Fibroblast of pulmonary artery (primary cell): ENCODE measurements at regions not wholly inside any gene's neighbourhood (a gene's known extent, or its start where the extent isn't known, plus 50 kb on each side); places are given as distances from the start of the nearest gene placed in this dataset.

Experiments
- DNase-seq: peaks from one replicate; pipeline ENCODE4 v3.0.0-alpha.2; 2010; ENCODE audit warnings: low read depth
- H3K4me3 ChIP-seq: replicated peaks from 2 replicates; pipeline ENCODE4 v1.5.1; 2011; ENCODE audit warnings: low read depth, mild to moderate bottlenecking, control low read depth, low read length, moderate library complexity
- TF ChIP-seq, protein P1 (sequence below): IDR thresholded peaks from 2 replicates; pipeline ENCODE4 v1.5.1; 2011; ENCODE audit warnings: mild to moderate bottlenecking, control low read depth, low read length, inconsistent platforms; ENCODE audit errors: missing control alignments

- DNase-seq = no peak
- TF ChIP-seq, protein P1, sequence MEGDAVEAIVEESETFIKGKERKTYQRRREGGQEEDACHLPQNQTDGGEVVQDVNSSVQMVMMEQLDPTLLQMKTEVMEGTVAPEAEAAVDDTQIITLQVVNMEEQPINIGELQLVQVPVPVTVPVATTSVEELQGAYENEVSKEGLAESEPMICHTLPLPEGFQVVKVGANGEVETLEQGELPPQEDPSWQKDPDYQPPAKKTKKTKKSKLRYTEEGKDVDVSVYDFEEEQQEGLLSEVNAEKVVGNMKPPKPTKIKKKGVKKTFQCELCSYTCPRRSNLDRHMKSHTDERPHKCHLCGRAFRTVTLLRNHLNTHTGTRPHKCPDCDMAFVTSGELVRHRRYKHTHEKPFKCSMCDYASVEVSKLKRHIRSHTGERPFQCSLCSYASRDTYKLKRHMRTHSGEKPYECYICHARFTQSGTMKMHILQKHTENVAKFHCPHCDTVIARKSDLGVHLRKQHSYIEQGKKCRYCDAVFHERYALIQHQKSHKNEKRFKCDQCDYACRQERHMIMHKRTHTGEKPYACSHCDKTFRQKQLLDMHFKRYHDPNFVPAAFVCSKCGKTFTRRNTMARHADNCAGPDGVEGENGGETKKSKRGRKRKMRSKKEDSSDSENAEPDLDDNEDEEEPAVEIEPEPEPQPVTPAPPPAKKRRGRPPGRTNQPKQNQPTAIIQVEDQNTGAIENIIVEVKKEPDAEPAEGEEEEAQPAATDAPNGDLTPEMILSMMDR = no peak
- H3K4me3 ChIP-seq = no peak overlapping the region
Measured at GRCh38 chr21:19724081-19724480, 1274.1 kb upstream of the NCAM2 start.

GRCh38 chr21:19731251-19731650, 1267.0 kb upstream of the NCAM2 start:
- TF ChIP-seq, protein P1 = no peak

DNA sequence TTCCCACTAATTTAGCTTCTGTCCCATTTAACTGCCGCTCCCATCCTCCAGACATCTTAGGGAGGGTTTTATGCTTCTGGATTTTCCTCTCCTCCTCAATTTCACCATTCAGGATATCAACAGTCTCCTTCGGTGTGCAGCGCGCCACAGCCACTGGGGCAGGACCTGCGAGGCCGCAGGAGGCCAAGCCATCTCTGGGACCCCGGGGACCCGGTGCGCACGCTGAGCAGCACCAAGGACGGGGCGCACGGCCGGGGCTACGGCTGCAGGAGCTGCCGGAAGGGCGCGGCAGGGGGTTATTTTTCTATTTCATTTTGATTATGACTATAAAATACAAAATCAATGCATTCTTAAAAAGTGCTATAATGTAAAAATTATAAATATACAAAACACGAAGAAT, 1238.4 kb upstream of the NCAM2 start:
- TF ChIP-seq, protein P1 = no peak
- no peak overlapping the region for H3K4me3 ChIP-seq
- DNase-seq = no peak

More at GRCh38 chr21:19731251-19731650, 1267.0 kb upstream of the NCAM2 start:
- no peak for DNase-seq
- no peak overlapping the region for H3K4me3 ChIP-seq

DNA sequence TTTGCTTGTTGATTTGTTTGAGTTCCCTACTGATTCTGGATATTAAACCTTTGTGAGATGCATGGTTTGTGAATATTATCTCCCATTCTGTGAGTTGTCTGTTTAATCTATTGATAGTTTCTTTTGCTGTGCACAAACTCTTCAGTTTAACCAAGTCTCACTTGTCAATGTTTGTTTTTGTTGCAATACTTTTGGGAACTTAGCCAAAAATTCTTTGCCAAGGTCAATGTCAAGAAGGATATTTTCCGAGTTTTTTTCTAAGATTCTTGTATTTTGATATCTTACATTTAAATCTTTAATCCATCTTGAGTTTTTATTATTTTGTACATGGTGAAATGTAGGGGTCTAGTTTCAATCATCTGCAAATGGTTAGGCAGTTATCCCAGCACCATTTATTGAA, 1230.7 kb upstream of the NCAM2 start:
- DNase-seq = peak; percentile 2
- TF ChIP-seq, protein P1 = no peak
- no peak overlapping the region for H3K4me3 ChIP-seq

DNA sequence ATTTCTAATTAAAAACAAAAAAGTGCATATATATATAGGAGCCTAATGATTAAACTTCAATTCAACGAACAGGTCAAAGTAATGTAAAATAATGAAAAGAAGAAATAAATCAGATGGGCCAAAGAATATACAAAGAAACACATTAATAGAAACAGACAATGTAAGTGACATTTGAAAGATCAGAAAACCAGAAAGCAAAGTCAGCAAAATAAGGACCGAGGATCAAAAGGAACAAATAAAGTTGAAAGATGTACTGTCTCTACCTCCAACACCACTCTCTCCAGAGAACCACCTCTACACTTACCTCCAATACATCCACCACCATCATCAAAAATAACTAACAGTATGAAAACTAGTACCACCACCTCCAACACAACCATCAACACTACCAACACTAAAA, 1226.3 kb upstream of the NCAM2 start:
- no peak for DNase-seq
- H3K4me3 ChIP-seq = no peak overlapping the region
- TF ChIP-seq, protein P1 = no peak

- TF ChIP-seq, protein P1 = no peak
- no peak overlapping the region for H3K4me3 ChIP-seq
- no peak for DNase-seq
Measured at GRCh38 chr21:19776076-19776475, 1222.1 kb upstream of the NCAM2 start.

- TF ChIP-seq, protein P1 = no peak
- no peak for DNase-seq
- no peak overlapping the region for H3K4me3 ChIP-seq
Measured at GRCh38 chr21:19781881-19782652, 1216.1 kb upstream of the NCAM2 start.
